ENCODE measurements at regions not wholly inside any gene's neighbourhood (a gene's known extent, or its start where the extent isn't known, plus 50 kb on each side); places are given as distances from the start of the nearest gene placed in this dataset.
"Not testable (repeated sequence)": the region's sequence is repeated elsewhere in the genome, so short reads cannot be mapped to it uniquely, and the experiment has no call there.

DNA sequence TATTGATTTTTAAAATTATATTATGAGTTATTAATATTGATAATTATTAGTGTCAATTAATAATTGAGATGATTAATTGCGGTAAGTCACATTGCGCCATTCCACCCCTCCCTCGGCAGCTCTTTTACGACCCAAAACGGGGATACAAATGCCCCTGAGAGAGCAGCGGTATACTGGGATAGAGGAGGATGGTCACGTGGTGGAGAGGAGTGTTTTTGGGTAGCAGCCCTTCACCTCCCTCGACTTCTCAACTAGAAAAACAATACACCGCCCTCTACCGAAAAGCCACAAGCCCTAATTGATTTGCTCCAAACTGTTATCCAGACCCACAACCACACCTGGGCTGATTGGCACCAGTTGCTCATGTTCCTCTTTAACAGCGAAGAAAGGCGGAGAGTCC, 71.0 kb downstream of the DAPL1 start:
- DNase-seq (ENCODE audit: low read depth in 2 of 3, low spot score in 2 of 3): not testable (repeated sequence)

DNA sequence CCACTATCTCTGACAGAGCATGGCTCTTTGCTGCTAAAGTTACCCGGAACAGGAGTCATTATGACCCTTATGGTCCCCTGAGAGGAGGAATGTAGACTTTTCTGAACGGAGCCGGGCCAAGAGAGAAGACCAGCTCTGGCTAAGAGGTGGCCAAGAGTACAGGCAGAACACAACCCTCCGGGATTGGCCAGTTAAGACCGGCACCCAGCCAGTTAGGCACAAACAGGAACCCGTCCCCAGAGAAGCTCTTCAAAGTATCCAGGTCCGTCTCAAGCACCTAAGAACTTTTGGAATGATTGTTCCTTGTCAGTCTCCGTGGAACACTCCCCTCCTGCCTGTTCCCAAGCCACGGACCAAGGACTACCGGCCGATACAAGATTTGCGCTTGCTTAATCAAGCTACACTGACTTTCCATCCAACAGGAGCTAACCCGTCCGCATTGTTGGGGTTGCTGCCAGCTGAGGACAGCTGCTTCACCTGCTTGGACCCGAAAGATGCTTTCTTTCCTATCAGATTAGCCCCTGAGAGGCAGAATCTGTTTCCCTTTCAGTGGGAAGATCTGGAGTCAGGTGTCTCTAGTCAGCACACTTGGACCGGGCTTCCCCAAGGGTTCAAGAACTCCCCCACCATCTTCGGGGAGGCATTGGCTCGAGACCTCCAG, 72.5 kb downstream of the DAPL1 start:
- not testable (repeated sequence) for DNase-seq (ENCODE audit: low read depth in 2 of 3, low spot score in 2 of 3)

DNA sequence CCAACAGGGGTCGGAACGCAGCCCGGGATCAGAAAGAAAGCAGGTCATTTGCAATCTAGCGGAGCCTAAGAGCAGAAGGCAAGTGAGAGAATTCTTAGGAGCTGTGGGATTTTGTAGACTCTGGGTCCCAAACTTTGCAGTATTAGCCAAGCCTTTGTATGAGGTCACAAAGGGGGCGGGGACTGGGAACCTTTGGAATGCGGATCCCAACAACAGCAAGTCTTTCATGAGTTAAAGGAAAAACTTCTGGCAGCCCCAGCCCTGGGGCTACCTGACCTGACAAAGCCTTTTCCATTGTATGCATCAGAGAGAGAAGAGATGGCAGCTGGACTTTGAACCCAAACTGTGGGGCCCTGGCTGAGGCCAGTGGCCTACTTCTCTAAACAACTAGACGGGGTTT, 73.3 kb downstream of the DAPL1 start:
- not testable (repeated sequence) for DNase-seq (ENCODE audit: low read depth in 2 of 3, low spot score in 2 of 3)

DNA sequence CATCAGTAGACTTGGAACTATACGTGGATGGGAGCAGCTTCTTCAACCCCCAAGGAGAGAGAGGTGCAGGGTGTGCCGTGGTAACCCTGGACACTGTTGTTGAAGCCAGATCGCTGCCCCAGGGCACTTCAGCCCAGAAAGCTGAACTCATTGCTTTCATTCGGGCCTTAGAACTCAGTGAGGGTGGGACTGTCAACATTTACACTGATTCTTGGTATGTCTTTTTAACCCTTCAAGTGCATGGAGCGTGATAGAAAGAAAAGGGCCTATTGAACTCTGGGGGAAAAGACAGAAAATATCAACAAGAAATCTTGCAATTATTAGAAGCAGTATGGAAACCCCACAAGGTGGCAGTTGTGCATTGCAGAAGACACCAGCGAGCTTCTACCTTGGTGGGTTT, 74.0 kb downstream of the DAPL1 start:
- not testable (repeated sequence) for DNase-seq (ENCODE audit: low read depth in 2 of 3, low spot score in 2 of 3)

DNA sequence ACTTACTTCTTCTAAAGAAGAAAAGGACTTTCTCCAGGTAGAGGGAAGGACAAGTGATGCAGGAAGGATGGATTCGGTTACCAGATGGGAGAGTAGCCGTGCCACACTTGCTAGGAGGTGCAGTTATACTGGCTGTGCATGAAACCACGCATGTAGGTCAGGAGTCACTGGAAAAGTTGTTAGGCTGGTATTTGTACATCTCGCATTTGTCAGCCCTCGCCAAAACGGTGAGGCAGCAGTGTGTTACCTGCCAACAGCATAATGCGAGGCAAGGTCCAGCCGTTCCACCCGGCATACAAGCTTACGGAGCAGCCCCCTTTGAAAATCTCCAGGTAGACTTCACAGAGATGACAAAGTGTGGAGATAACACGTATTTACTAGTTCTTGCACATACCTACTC, 74.5 kb downstream of the DAPL1 start:
- DNase-seq (ENCODE audit: low read depth in 2 of 3, low spot score in 2 of 3): not testable (repeated sequence)

DNA sequence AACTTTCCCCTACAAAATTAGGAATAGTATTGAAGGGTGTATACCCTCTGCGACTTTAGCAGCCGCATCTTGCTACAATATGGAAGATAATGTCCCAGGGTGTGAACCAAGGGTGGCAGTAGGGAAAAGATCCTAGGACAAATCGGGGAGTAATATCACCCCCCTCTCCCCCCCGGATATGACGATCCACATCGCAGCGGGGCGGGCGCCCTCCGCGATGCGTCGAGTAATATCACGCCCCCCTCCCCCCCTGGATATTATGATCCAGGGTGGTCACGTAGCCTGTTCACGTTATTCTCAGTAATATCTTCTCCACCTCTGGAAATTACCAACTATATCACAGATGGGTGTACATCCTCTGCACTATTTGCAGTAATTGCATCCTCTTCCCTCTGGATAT, 82.9 kb downstream of the DAPL1 start:
- DNase-seq (ENCODE audit: low read depth in 2 of 3, low spot score in 2 of 3): no peak

DNA sequence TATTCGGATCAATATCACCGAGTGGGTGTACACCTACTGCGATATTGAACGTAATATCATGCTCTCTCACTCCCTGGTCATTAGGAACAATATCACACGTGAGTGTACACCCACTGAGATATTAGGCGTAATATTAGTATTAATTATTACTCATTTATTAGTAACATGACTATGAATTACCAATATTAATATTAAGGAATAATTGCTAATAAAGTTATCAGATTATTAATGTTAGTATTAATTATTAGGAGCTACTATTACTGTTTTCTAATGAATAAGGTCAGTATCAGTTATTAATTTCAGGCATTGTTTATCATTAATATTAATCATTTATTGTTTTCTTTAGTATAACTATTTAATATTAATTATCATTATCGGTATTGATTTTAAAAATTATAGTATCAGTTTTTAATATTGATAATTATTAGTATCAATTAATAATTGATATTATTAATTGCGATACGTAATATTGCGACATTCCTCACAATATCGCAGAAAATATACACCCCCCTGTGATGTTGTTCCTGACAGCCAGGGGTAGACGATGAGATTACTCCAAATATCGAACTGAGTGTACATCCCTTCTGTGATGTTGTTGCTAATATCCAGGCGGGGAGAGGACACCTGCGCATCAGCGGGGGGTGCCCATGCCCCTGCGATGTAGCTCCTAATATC, 84.2 kb downstream of the DAPL1 start:
- DNase-seq (ENCODE audit: low read depth in 2 of 3, low spot score in 2 of 3): no peak

DNA sequence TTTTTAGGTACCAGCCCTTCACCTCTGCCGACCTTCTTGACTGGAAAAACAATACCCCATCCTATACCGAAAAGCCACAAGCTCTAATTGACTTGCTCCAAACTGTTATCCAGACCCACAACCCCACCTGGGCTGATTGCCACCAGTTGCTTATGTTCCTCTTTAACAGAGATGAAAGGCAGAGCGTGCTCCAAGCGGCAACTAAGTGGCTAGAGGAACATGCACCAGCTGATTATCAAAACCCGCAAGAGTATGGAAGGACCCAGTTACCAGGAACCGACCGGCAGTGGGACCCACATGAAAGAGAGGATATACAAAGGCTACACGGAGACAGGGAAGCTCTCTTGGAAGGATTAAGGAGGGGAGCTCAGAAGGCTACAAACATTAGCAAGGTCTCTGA, 86.1 kb upstream of the TANC1 start:
- no peak for DNase-seq (ENCODE audit: low read depth in 2 of 3, low spot score in 2 of 3)

DNA sequence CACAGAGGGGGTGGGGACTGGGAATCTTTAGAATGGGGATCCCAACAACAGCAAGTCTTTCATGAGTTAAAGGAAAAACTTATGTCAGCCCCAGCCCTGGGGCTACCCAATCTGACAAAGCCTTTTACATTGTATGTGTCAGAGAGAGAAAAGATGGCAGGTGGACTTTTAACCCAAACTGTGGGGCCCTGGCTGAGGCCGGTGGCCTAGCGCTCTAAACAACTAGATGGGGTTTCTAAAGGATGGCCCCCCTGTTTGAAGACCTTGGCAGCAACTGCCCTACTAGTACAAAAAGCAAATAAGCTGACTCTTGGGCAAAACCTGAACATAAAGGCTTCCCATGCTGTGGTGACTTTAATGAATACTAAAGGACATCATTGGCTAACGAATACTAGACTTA, 83.9 kb upstream of the TANC1 start:
- DNase-seq (ENCODE audit: low read depth in 2 of 3, low spot score in 2 of 3): not testable (repeated sequence)

DNA sequence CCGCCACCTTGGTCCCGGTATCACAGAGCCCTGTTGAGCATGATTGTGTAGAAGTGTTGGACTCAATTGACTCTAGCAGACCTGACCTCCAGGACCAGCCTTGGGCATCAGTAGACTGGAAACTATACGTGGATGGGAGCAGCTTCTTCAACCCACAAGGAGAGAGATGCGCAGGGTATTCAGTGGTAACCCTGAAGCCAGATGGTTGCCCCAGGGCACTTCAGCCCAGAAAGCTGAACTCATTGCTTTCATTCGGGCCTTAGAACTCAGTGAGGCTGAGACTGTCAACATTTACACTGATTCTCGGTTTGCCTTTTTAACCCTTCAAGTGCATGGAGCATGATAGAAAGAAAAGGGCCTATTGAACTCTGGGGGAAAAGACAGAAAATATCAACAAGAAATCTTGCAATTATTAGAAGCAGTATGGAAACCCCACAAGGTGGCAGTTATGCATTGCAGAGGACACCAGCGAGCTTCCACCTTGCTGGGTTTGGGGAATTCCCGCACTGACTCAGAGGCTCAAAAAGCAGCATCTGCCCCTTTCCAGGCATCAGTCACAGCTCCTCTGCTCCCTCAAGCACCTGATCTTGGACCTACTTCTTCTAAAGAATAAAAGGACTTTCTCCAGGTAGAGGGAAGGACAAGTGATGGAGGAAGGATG, 83.3 kb upstream of the TANC1 start:
- DNase-seq (ENCODE audit: low read depth in 2 of 3, low spot score in 2 of 3): peak in 1 of 3 experiments; percentile 3

DNA sequence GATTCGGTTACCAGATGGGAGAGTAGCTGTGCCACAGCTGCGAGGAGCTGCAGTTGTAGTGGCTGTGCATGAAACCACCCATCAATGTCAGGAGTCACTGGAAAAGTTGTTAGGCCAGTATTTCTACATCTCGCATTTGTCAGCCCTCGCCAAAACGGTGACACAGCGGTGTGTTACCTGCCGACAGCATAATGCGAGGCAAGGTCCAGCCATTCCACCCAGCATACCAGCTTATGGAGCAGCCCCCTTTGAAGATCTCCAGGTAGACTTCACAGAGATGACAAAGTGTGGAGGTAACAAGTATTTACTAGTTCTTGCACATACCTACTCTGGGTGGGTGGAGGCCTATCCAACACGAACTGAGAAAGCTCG, 82.8 kb upstream of the TANC1 start:
- not testable (repeated sequence) for DNase-seq (ENCODE audit: low read depth in 2 of 3, low spot score in 2 of 3)

DNA sequence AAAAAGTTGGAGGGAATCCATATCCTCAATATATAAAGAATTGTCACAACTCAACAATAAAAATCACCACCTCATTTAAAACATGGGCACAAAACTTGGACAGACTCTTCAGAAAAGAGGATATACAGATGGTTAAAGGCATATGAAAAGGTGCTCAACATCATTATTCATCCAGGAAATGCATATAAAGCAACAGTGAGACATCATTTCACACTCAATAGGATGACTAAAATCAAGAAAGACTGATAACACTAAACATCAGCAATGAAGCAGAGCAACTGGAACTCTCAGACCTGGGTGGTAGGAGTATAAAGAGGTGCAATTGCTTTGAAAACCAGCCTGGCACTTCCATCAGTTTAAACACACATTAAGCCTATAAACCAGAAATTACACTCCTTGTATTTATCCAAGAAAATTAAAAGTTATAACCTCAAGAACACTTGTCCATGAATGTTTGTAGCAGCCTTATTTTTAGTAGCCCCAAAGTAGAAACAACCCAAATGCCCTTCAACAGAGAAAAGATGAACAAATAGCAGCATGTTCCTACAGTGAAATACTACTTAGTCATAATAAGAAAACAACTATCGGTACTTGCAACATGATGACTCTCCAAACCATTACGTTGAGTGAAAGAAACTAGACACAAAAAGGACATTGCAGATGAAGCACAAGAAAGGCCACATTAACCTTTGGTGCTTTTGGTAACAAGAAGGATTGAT, 79.1 kb upstream of the TANC1 start:
- DNase-seq (ENCODE audit: low read depth in 2 of 3, low spot score in 2 of 3): no peak

DNA sequence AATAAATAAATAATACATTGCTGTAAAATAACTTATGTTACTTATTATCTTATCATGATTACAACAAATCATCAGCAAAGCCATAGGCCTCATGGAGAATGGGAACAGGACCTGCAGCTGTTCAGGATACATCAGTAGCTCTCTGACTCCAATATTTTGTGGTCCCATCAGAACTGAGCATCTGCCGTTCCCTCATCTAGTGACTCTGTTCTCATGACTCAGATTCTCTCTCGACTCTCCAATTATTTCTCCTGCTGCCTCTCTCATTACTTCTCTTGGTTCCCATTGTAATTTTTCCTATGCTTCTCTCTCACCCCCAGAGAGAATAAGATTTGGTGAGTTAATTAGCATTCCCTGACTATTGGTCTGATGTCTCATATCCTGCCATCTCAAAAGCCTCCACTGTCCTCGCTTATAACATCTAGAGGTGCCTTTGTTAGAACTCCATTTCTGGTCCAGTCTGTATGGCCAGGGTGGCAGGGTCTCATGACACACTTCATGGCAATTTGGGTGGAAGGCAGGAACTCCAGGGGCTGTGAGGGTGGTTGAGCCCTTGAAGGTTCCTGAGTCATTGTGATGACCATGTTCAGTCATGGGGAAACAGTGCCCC, 78.0 kb upstream of the TANC1 start:
- DNase-seq (ENCODE audit: low read depth in 2 of 3, low spot score in 2 of 3): no peak

DNA sequence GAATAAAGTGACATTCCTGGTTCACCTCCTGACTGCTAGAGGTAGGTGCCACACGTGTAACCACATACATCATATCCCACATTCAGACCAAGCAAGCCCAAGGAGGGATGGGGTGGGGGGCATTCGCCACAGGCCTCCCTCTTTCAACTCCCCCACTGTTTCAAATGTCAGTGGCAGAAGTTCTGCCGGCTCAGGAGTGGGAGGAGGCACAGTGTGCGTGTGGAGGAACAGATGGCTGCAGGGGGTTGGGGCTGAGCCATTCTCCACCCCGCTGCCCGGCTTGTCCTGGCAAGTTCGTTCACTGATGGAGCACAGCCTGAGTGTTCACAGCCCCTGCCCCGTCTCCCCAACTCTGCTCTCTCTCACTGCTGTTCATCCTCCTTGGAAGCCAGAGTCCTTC, 75.4 kb upstream of the TANC1 start:
- no peak for DNase-seq (ENCODE audit: low read depth in 2 of 3, low spot score in 2 of 3)

DNA sequence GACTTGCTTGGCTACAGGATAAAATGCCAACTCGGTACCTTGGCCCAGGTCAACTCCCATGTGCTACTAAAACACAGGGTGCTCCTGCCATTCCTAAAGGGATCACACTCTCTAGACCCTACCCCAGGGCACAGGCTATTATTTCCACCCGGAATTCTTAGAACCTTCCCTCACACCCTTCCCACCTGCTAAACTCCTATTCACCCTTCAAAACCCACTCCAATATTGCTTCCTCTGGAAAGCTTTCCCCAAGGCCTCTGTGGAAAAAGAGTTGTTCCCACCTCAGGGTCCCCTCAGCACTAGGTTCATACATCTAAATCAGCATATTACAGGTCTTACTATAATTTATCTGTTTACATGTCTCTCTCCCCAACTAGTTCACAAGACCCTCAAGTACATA, 75.0 kb upstream of the TANC1 start:
- DNase-seq (ENCODE audit: low read depth in 2 of 3, low spot score in 2 of 3): no peak

DNA sequence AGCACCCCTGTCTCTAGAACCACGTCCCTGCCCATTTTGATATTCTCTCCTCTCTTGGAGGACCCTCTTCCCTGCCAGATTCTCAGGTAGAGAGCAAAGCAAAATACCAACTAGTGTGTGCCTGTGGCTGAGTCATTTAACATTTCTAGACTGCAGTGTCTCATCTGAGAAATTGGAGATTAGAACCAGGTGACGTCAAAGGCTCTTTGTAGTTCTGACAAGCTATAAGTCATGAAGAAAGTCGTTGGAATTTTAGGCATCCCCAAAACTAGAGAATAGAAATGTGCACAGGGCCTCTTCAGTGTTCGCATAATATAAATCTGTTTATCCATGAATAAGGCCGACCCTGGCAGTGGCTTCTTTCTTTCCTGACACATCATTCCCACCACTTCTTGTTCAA, 74.4 kb upstream of the TANC1 start:
- no peak for DNase-seq (ENCODE audit: low read depth in 2 of 3, low spot score in 2 of 3)

DNA sequence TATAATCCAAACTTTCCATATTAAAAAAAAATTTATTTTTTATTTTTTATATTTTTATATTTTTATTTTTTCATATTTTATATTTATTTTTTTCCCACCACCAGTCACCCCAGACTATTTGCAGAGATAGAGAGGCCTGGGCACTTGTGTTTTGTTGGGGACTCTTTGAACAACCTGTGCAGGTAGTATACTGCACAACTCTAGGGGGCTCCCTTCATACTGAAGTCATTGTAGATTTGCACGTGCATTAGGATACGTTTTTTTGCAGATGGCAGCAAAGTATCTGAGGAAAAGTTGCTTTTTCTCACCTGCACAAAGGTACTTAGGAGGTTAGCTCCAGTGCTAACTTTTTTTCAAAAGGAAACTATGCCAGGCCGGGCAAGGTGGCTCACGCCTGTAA, 73.9 kb upstream of the TANC1 start:
- no peak for DNase-seq (ENCODE audit: low read depth in 2 of 3, low spot score in 2 of 3)

DNA sequence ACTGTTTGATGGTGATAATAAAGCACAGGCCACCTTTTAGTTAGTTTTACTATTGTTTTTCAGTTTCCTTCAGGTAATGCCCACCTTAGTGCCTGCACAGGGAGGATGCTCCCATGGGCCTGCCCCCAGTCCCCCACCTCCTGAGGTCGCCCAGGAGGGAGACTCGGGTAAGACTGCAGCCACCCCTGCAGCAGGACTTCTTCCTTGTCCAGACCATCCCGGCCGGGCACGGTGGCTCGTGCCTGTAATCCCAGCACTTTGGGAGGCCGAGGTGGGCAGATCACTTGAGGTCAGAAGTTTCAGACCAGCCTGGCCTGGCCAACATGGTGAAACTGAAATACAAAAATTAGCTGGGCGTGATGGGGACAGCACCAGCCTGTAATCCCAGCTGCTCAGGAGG, 68.1 kb upstream of the TANC1 start:
- no peak for DNase-seq (ENCODE audit: low read depth in 2 of 3, low spot score in 2 of 3)

DNA sequence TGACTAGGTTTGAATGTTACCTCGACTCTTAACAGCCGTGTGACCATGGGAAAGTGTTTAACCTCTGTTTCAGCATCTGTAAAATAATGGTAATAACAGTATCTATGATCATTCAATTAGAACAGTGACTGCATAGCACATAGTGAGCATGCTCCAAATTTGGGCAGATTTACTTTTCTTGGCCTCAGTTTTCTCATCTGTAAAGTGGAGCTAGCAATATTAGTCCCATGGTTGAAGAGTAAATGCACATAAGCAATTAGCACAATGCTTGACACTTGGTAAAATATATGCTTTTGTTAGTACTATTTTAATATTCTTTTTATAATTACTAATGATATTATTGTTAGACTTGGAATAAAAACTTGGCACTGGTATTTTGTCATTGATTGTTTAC, 66.4 kb upstream of the TANC1 start:
- no peak for DNase-seq (ENCODE audit: low read depth in 2 of 3, low spot score in 2 of 3)

DNA sequence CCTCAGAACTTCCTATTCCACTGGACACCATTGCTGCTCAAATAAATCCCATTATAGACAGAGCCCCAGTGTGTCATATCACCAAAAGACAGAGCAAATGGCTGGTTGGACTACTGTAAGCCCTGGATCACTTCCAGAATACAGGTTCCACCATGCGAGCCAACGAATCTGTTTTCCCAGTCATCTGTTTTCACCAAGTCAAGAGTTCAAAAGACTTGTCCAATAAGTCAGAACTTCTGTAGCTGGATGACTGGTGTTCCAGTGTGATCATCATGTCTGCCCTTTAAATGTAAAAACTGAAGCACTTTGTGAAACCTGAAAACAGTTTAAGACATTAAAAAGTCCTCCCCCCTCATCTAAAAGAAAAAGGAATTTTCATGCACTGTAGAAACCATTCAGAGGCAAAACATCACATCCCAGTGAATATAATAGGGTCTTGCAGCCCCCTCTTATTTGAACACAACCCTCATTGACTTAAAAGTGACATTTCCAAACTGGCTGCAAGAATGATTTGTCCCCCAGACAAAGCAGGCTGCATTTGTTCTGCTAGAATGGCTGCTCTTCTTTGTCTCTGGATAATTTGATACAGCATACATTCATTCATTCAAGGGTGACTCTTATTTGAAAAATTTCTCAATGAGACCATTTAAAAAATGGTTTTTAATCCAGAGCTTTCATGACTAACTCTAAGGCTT, 64.6 kb upstream of the TANC1 start:
- no peak for DNase-seq (ENCODE audit: low read depth in 2 of 3, low spot score in 2 of 3)

DNA sequence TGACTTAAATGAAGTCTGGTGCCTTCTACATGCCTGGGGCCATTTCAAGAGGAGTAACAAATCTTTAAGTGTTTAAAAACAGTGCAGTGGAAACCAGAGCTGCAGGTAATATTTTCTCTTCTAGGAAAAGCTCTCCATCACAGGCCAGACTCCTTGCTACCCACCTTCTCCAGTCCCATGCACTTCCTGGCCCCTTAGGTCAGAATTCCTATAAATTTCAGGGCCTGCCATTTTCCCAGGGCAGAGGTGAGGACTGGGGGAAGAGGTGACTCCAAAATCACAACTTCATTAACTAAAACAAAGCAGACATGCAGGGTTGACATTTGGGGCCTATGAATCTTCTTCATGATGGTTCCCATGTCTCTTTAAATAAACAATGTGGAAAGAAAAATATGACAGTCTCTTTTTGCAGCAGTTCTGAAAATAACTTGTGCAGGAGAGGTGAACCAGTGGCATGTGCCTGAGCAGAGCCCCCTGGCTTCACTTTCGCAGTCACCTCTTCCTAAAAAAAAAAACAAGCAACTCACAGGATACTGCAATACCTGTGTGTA, 63.7 kb upstream of the TANC1 start:
- no peak for DNase-seq (ENCODE audit: low read depth in 2 of 3, low spot score in 2 of 3)

Data from activated CD8-positive, alpha-beta memory T cell treated with anti-CD3 and anti-CD28 coated beads for 48 hours (primary cell).